ENCODE measurements at regions not wholly inside any gene's neighbourhood (a gene's known extent, or its start where the extent isn't known, plus 50 kb on each side); places are given as distances from the start of the nearest gene placed in this dataset.

- H3K27ac Mint-ChIP-seq (ENCODE audit: unreplicated experiment): peak overlapping the region; percentile 82
- no peaks in the 10 kb centered on the region for H3K36me3 ChIP-seq (ENCODE audit: insufficient read depth, low read length)
- no peak overlapping the region for H3K4me2 ChIP-seq (ENCODE audit: low read length)
- H3K9me3 Mint-ChIP-seq (ENCODE audit: unreplicated experiment): no peaks in the 10 kb centered on the region
- no peak overlapping the region for H3K4me3 Mint-ChIP-seq (ENCODE audit: unreplicated experiment)
- H3K27ac ChIP-seq (ENCODE audit: low read depth, low read length): no peak overlapping the region
- H3K4me1 Mint-ChIP-seq (ENCODE audit: low read depth, unreplicated experiment): peaks cover 6% of the 10 kb centered on the region
- H3K36me3 Mint-ChIP-seq (ENCODE audit: low read depth, unreplicated experiment): no peaks in the 10 kb centered on the region
- no peaks in the 10 kb centered on the region for H3K27me3 ChIP-seq (ENCODE audit: insufficient read depth, low read length)
- FAIRE-seq: no peak
- no peaks in the 10 kb centered on the region for H4K20me1 ChIP-seq (ENCODE audit: insufficient read depth, low read length)
- H3K9ac ChIP-seq (ENCODE audit: low read length): no peak overlapping the region
- DNase-seq (ENCODE audit: low read depth): peak; percentile 5
- H3K9me3 ChIP-seq (ENCODE audit: insufficient read depth, low read depth, low read length): no peaks in the 10 kb centered on the region
- TF ChIP-seq CTCF (IDR thresholded peaks at IDR 0.05; ENCODE audit: insufficient read depth, low read depth, low read length): no peak
- no peak for TF ChIP-seq EZH2 (IDR thresholded peaks at IDR 0.05; ENCODE audit: insufficient read depth, low read length)
- H3K4me3 ChIP-seq (ENCODE audit: insufficient read depth, low read depth, low read length): no peak overlapping the region
- H3K27me3 Mint-ChIP-seq (ENCODE audit: low read depth, unreplicated experiment): no peaks in the 10 kb centered on the region
- no peaks in the 10 kb centered on the region for H3K4me1 ChIP-seq (ENCODE audit: insufficient read depth, low read length)
- H3K79me2 ChIP-seq (ENCODE audit: insufficient read depth, low read length): no peaks in the 10 kb centered on the region
- H2AFZ ChIP-seq (ENCODE audit: low read depth, low read length): no peak overlapping the region
Observed at GRCh38 chr13:63044589-63045313, 1629.1 kb upstream of the PCDH20 start.

- Mint-ChIP-seq H3K4me3 (ENCODE audit: unreplicated experiment) (no peak overlapping the region), H3K4me1 (ENCODE audit: low read depth, unreplicated experiment) (peaks cover 6% of the 10 kb centered on the region), H3K36me3 (ENCODE audit: low read depth, unreplicated experiment) (no peaks in the 10 kb centered on the region), H3K9me3 (ENCODE audit: unreplicated experiment) (no peaks in the 10 kb centered on the region), H3K27me3 (ENCODE audit: low read depth, unreplicated experiment) (no peaks in the 10 kb centered on the region), H3K27ac (ENCODE audit: unreplicated experiment) (no peak overlapping the region)
- Histone ChIP-seq H3K9ac (ENCODE audit: low read length) (no peak overlapping the region), H3K9me3 (ENCODE audit: insufficient read depth, low read depth, low read length) (no peaks in the 10 kb centered on the region), H2AFZ (ENCODE audit: low read depth, low read length) (no peak overlapping the region), H3K79me2 (ENCODE audit: insufficient read depth, low read length) (no peaks in the 10 kb centered on the region), H4K20me1 (ENCODE audit: insufficient read depth, low read length) (no peaks in the 10 kb centered on the region), H3K4me2 (ENCODE audit: low read length) (no peak overlapping the region), H3K4me1 (ENCODE audit: insufficient read depth, low read length) (no peaks in the 10 kb centered on the region), H3K4me3 (ENCODE audit: insufficient read depth, low read depth, low read length) (no peak overlapping the region), H3K27ac (ENCODE audit: low read depth, low read length) (no peak overlapping the region), H3K36me3 (ENCODE audit: insufficient read depth, low read length) (no peaks in the 10 kb centered on the region), H3K27me3 (ENCODE audit: insufficient read depth, low read length) (no peaks in the 10 kb centered on the region)
- no peak for DNase-seq (ENCODE audit: low read depth)
- FAIRE-seq: no peak
- TF ChIP-seq CTCF (IDR thresholded peaks at IDR 0.05; ENCODE audit: insufficient read depth, low read depth, low read length) (no peak), EZH2 (IDR thresholded peaks at IDR 0.05; ENCODE audit: insufficient read depth, low read length) (no peak)
Observed at GRCh38 chr13:63042686-63043085, 1627.0 kb upstream of the PCDH20 start.

All from astrocyte (in vitro differentiated cells and primary cell).